SK-N-SH treated with all-trans-retinoic acid at 6 μM for 48 hours (cell line): ENCODE measurements at regions not wholly inside any gene's neighbourhood (a gene's known extent, or its start where the extent isn't known, plus 50 kb on each side); places are given as distances from the start of the nearest gene placed in this dataset.
"Not testable (repeated sequence)": the region's sequence is repeated elsewhere in the genome, so short reads cannot be mapped to it uniquely, and the experiment has no call there.

Source experiments
- ATAC-seq: fragments of 200-7000 bp; cut with Tn5 transposase; 3 replicates; pipeline ENCODE4 v1.9.1; 2020; ENCODE audit warnings: mild to moderate bottlenecking, moderate library complexity
- ARNTL ChIP-seq: fragments of 450-650 bp; formaldehyde crosslinking; IDR thresholded peaks from 2 replicates; pipeline ENCODE4 v1.5.0; 2020; ENCODE audit warnings: low read depth, mild to moderate bottlenecking, moderate library complexity, borderline replicate concordance
- BACH2 ChIP-seq: fragments of 250-450 bp; sonication (Bioruptor Pico); IDR thresholded peaks from 2 replicates; pipeline ENCODE4 v1.9.0; 2021; ENCODE audit warnings: mild to moderate bottlenecking, borderline replicate concordance
- CREB5 ChIP-seq: fragments of 250-450 bp; sonication (Bioruptor Pico); IDR thresholded peaks from 2 replicates; pipeline ENCODE4 v1.5.1; 2020; ENCODE audit warnings: low read depth, mild to moderate bottlenecking, moderate library complexity
- CSDC2 ChIP-seq: fragments of 250-450 bp; sonication (Bioruptor Pico); IDR thresholded peaks from 2 replicates; pipeline ENCODE4 v1.5.0; 2020; ENCODE audit warnings: mild to moderate bottlenecking, moderate library complexity
- CSRNP3 ChIP-seq: fragments of 250-450 bp; sonication (Bioruptor Pico); IDR thresholded peaks from 2 replicates; pipeline ENCODE4 v1.5.1; 2021; ENCODE audit warnings: mild to moderate bottlenecking, moderate library complexity
- ISL1 ChIP-seq: fragments of 250-450 bp; sonication (Bioruptor Pico); IDR thresholded peaks from 2 replicates; pipeline ENCODE4 v2.1.2; 2022; ENCODE audit warnings: mild to moderate bottlenecking, moderate library complexity
- OSR1 ChIP-seq: fragments of 250-450 bp; sonication (Bioruptor Pico); IDR thresholded peaks from 2 replicates; pipeline ENCODE4 v1.8.0; 2022; ENCODE audit warnings: moderate library complexity, mild to moderate bottlenecking, inconsistent platforms
- PATZ1 ChIP-seq: fragments of 250-450 bp; sonication (Bioruptor Pico); IDR thresholded peaks from 2 replicates; pipeline ENCODE4 v1.8.0; 2020; ENCODE audit warnings: mild to moderate bottlenecking, moderate library complexity, borderline replicate concordance
- POU6F1 ChIP-seq: fragments of 250-450 bp; sonication (Bioruptor Pico); IDR thresholded peaks from 2 replicates; pipeline ENCODE4 v1.8.0; 2021; ENCODE audit warnings: low read depth, mild to moderate bottlenecking, moderate library complexity, borderline replicate concordance
- PPARA ChIP-seq: fragments of 250-450 bp; sonication (Bioruptor Pico); IDR thresholded peaks from 2 replicates; pipeline ENCODE4 v1.5.0; 2020; ENCODE audit warnings: mild to moderate bottlenecking, borderline replicate concordance
- RARB ChIP-seq: fragments of 250-450 bp; sonication (Bioruptor Pico); IDR thresholded peaks from 2 replicates; pipeline ENCODE4 v1.8.0; 2021; ENCODE audit warnings: mild to moderate bottlenecking, moderate library complexity
- TCF4 ChIP-seq: fragments of 250-450 bp; sonication (Bioruptor Pico); IDR thresholded peaks from 2 replicates; pipeline ENCODE4 v1.8.0; 2021; ENCODE audit warnings: mild to moderate bottlenecking, moderate library complexity, borderline replicate concordance
- TOX ChIP-seq: fragments of 250-450 bp; sonication (Bioruptor Pico); IDR thresholded peaks from 2 replicates; pipeline ENCODE4 v1.8.0; 2021; ENCODE audit warnings: mild to moderate bottlenecking, moderate library complexity, borderline replicate concordance
- TSHZ2 ChIP-seq: fragments of 250-450 bp; sonication (Bioruptor Pico); IDR thresholded peaks from 2 replicates; pipeline ENCODE4 v1.5.0; 2020; ENCODE audit warnings: mild to moderate bottlenecking, moderate library complexity
- ZFP3 ChIP-seq: fragments of 250-450 bp; sonication (Bioruptor Pico); IDR thresholded peaks from 2 replicates; pipeline ENCODE4 v1.5.0; 2020; ENCODE audit warnings: mild to moderate bottlenecking, moderate library complexity
- ZFP30 ChIP-seq: fragments of 450-650 bp; formaldehyde crosslinking; IDR thresholded peaks from 2 replicates; pipeline ENCODE4 v1.5.0; 2022; ENCODE audit warnings: mild to moderate bottlenecking, moderate library complexity
- ZNF565 ChIP-seq: fragments of 450-650 bp; formaldehyde crosslinking; conservative IDR thresholded peaks from 2 replicates; pipeline ENCODE4 v1.5.0; 2020; ENCODE audit warnings: low read depth, mild to moderate bottlenecking, moderate library complexity
- ZNF70 ChIP-seq: fragments of 450-650 bp; formaldehyde crosslinking; IDR thresholded peaks from 2 replicates; pipeline ENCODE4 v1.5.0; 2020; ENCODE audit warnings: mild to moderate bottlenecking, moderate library complexity
- ZNF8 ChIP-seq: fragments of 450-650 bp; formaldehyde crosslinking; IDR thresholded peaks from 2 replicates; pipeline ENCODE4 v1.5.0; 2020; ENCODE audit warnings: mild to moderate bottlenecking, moderate library complexity

- no peak for ATAC-seq
- no peak for TF ChIP-seq TCF4
- TF ChIP-seq CSDC2 (CRISPR knock-in tag): no peak
- no peak for TF ChIP-seq BACH2
- no peak for TF ChIP-seq ISL1 (CRISPR knock-in tag)
- TF ChIP-seq TOX: no peak
- no peak for TF ChIP-seq TSHZ2 (CRISPR knock-in tag)
These were observed 385.5 kb downstream of the TENT5A start for GRCh38 chr6:81366972-81367371.

GRCh38 chr6:81362246-81362645, 390.2 kb downstream of the TENT5A start:
- peak; percentile 89 for ATAC-seq
- TF ChIP-seq OSR1 (CRISPR knock-in tag): no peak
- TF ChIP-seq TSHZ2 (CRISPR knock-in tag): no peak
- TF ChIP-seq ZNF70: no peak
- no peak for TF ChIP-seq ARNTL (CRISPR knock-in tag)
- peak; percentile 18; the same call in 1 of the 2 replicates for TF ChIP-seq ISL1 (CRISPR knock-in tag)
- TF ChIP-seq POU6F1: no peak
- TF ChIP-seq ZFP30 (CRISPR knock-in tag): no peak
- no peak for TF ChIP-seq TOX

GRCh38 chr6:81353262-81353661, 399.2 kb downstream of the TENT5A start:
- TF ChIP-seq ZNF8 (CRISPR knock-in tag) (no peak), CREB5 (no peak), PATZ1 (CRISPR knock-in tag) (no peak), CSRNP3 (CRISPR knock-in tag) (no peak), CSDC2 (CRISPR knock-in tag) (no peak), ISL1 (CRISPR knock-in tag) (no peak), ZNF70 (no peak), RARB (CRISPR knock-in tag) (no peak), TCF4 (no peak), OSR1 (CRISPR knock-in tag) (no peak), BACH2 (no peak), ZFP3 (no peak), PPARA (CRISPR knock-in tag) (no peak), ZNF565 (CRISPR knock-in tag) (no peak)
- TF ChIP-seq, all 23 proteins: peak for 0
- no peak for ATAC-seq

- not testable (repeated sequence) for ATAC-seq
These were observed 408.5 kb downstream of the TENT5A start for GRCh38 chr6:81344026-81344425.
